C4-2B (cell line): ENCODE measurements at regions not wholly inside any gene's neighbourhood (a gene's known extent, or its start where the extent isn't known, plus 50 kb on each side); places are given as distances from the start of the nearest gene placed in this dataset.

ENCODE experiments used
- CTCF ChIP-seq: fragments of 450-650 bp; conservative IDR thresholded peaks from 2 replicates; pipeline ENCODE4 v1.5.1; 2017; ENCODE audit warnings: mild to moderate bottlenecking
- ZFX ChIP-seq: fragments of 450-650 bp; IDR thresholded peaks from 2 replicates; pipeline ENCODE4 v1.6.1; 2017

GRCh38 chr7:20470726-20471125, 140.0 kb downstream of the ITGB8 start:
- TF ChIP-seq CTCF (no peak), ZFX (no peak)
